ENCODE measurements at regions not wholly inside any gene's neighbourhood (a gene's known extent, or its start where the extent isn't known, plus 50 kb on each side); places are given as distances from the start of the nearest gene placed in this dataset.

DNA sequence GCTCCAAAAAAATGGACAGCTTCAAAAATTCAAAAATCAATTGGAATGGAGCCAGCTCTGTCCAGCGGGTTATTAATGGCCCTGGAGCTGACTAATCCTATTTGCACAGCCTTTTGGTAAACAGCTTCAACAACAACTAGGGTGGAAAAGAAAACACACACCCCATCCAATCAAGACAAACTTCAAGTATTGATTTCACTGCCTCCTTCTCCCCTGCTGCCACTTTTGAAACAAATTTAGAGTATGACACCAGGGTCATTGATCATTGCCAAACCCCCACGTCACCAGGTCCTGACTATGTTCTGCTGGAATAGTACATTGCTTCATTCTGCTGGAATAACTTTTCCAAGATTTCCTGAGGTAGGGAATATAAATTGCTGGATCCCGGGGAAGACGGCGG lies 56.8 kb upstream of the GTF3A start:
- TF ChIP-seq, protein P1, sequence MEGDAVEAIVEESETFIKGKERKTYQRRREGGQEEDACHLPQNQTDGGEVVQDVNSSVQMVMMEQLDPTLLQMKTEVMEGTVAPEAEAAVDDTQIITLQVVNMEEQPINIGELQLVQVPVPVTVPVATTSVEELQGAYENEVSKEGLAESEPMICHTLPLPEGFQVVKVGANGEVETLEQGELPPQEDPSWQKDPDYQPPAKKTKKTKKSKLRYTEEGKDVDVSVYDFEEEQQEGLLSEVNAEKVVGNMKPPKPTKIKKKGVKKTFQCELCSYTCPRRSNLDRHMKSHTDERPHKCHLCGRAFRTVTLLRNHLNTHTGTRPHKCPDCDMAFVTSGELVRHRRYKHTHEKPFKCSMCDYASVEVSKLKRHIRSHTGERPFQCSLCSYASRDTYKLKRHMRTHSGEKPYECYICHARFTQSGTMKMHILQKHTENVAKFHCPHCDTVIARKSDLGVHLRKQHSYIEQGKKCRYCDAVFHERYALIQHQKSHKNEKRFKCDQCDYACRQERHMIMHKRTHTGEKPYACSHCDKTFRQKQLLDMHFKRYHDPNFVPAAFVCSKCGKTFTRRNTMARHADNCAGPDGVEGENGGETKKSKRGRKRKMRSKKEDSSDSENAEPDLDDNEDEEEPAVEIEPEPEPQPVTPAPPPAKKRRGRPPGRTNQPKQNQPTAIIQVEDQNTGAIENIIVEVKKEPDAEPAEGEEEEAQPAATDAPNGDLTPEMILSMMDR (IDR thresholded peaks at IDR 0.05 in 8 of 11, conservative IDR thresholded peaks at IDR 0.05 in 3 of 11): no peak
- TF ChIP-seq POLR2A (IDR thresholded peaks at IDR 0.05): no peak
- no peak for TF ChIP-seq POLR2AphosphoS5 (IDR thresholded peaks at IDR 0.05)

Data from spleen (tissue), 7 donors.